NB4 (cell line): ENCODE measurements at regions not wholly inside any gene's neighbourhood (a gene's known extent, or its start where the extent isn't known, plus 50 kb on each side); places are given as distances from the start of the nearest gene placed in this dataset.

Source experiments
- MYC ChIP-seq: IDR thresholded peaks from 2 replicates; pipeline ENCODE4 v1.6.1; 2011; ENCODE audit warnings: low read depth, low read length
- POLR2A ChIP-seq: IDR thresholded peaks from 2 replicates; pipeline ENCODE4 v1.6.1; 2011; ENCODE audit warnings: mild to moderate bottlenecking; ENCODE audit not compliant: insufficient read length; ENCODE audit errors: extremely low read depth
- TF ChIP-seq, protein P1 (sequence below): IDR thresholded peaks from one replicate; pipeline ENCODE4 v1.5.1; 2012; ENCODE audit warnings: low read depth, low read length
- TF ChIP-seq, protein P2 (sequence below): IDR thresholded peaks from 2 replicates; pipeline ENCODE4 v1.6.1; 2011; ENCODE audit warnings: low read depth, low read length

DNA sequence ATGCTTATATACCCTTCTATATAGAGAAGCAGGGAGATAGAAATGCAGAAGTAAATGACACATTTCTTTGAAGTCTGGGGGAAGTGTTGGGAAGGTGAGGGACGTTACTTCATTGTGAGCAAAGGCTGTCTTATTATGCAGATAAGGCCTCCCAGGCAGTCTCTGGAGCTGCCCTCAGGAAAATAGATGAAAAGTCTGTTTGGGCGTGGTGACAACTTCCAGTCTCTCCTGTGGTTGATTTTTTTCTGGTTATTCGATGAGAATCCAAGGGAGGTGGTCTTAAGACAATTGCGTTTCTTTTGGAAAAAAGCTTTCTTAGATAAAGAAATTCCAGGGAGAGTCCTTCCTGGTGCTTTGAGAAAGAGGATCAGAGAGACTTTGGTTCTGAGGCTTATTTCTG is 84.0 kb downstream of the NEUROD6 start:
- TF ChIP-seq, protein P1, sequence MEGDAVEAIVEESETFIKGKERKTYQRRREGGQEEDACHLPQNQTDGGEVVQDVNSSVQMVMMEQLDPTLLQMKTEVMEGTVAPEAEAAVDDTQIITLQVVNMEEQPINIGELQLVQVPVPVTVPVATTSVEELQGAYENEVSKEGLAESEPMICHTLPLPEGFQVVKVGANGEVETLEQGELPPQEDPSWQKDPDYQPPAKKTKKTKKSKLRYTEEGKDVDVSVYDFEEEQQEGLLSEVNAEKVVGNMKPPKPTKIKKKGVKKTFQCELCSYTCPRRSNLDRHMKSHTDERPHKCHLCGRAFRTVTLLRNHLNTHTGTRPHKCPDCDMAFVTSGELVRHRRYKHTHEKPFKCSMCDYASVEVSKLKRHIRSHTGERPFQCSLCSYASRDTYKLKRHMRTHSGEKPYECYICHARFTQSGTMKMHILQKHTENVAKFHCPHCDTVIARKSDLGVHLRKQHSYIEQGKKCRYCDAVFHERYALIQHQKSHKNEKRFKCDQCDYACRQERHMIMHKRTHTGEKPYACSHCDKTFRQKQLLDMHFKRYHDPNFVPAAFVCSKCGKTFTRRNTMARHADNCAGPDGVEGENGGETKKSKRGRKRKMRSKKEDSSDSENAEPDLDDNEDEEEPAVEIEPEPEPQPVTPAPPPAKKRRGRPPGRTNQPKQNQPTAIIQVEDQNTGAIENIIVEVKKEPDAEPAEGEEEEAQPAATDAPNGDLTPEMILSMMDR: no peak
- no peak for TF ChIP-seq POLR2A
- TF ChIP-seq, protein P2, sequence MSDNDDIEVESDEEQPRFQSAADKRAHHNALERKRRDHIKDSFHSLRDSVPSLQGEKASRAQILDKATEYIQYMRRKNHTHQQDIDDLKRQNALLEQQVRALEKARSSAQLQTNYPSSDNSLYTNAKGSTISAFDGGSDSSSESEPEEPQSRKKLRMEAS: no peak
- no peak for TF ChIP-seq MYC
